GM21723 (cell line): ENCODE measurements at regions not wholly inside any gene's neighbourhood (a gene's known extent, or its start where the extent isn't known, plus 50 kb on each side); places are given as distances from the start of the nearest gene placed in this dataset.
"Not testable (repeated sequence)": the region's sequence is repeated elsewhere in the genome, so short reads cannot be mapped to it uniquely, and the experiment has no call there.

ENCODE experiments used
- ATAC-seq: cut with Tn5 transposase; IDR thresholded peaks from one replicate; pipeline ENCODE4 v1.9.1; 2021; ENCODE audit warnings: mild to moderate bottlenecking, moderate library complexity; ENCODE audit not compliant: unreplicated experiment

- ATAC-seq, result no peak
These were observed 105.5 kb upstream of the ASB18 start for GRCh38 chr2:236369661-236370062.

DNA sequence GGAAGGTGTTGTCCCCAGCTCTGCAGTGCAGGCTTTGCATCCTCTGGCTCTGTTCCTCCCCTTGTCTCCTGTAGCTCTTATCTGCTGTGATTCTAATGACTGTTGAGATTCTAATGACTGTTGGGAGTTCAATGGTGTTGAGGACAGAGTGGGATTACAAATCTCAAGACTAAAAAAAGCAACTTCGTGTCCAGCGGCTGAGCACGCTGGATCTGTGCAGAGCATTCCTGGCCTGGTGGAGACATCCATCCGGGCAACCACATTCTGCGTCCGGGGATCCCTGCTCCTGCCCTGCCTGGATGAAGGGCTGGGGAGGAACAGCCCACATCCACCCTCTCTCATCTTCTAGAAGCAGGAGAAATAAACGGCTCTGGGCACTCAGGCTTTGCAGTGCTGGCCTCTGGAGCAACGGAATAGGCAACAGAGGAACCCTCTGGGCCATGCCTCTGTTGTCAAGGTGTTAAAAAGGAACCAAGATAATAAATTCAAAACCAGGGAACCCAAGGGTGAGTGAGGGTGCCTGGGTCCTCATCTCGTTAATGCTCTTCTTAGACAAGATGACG lies 106.7 kb upstream of the ASB18 start:
- no peak for ATAC-seq

GRCh38 chr2:236375973-236376476 lies 111.8 kb upstream of the ASB18 start:
- ATAC-seq, result no peak

DNA sequence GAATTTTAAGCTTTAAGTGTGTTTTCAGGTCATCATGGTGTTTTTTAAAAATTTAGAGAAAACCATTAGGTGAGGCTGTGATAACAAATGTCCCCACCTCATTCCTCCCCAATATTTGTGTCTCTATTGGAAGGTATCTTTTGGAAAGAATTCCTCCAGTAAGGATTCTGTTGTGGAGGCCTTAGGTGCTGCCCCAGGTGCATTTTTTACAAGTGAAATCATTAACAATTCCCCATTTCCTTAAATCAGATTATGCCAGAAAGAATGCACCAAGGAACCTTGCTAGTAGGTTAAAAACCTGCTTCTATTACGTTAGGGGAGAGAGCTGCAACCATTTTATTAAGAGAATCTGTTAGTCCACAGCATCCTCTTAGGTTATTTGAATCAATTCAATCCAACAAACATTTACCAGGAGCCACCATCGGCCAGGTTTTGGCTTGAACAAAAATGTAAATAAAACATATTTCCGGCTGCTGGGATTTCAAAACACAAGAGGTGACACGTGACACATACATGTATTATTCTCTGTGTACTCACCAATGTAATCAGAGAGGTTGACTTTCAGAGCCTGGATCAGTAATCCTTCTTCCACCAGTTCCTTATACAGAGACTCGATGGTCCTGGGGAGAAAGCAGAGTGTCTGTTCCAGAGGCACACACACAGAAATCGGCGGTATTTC lies 112.5 kb upstream of the ASB18 start:
- ATAC-seq, result no peak

DNA sequence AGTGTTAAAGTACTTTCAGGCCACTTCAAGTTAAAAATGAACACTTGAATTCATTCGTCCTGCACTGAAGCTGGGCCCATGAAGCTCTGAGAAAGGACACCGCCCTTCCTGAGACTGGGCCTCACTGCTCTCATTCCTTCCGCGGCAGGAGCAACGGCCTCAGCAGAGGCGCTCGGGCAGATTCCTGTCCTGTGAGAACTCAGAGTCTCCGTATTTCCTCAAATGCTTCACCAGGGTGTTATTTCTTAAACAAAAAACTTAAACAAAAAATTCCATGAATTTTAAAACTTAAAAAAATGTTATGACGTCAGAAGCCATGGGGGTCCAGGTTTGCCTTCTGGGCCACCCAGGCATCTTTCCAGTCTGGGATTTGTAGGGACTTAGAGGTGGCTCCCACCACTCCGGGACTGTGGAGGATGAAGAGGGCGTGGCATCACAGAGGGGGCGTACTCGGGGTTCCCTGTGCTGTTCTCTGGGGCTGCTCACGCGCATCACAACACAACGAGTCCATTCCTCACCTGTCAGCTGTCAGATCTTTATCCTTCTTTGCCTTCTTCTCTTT lies 115.9 kb upstream of the ASB18 start:
- no peak for ATAC-seq

DNA sequence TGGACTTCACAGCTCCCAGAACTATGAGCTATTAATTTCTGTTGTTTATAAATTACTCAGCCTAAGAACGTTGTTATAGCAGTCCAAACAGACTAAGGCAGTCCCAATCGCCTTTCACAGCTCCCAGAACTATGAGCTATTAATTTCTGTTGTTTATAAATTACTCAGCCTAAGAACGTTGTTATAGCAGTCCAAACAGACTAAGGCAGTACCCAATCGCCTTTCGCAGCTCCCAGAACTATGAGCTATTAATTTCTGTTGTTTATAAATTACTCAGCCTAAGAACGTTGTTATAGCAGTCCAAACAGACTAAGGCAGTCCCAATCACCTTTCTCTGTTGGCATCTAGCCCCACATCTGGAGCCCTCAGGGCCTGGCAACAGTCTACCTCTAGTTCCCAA lies 117.0 kb upstream of the ASB18 start:
- ATAC-seq, result not testable (repeated sequence)

GRCh38 chr2:236389284-236390216 lies 125.3 kb upstream of the ASB18 start:
- ATAC-seq, result not testable (repeated sequence)

- ATAC-seq, result no peak
These were observed 128.9 kb upstream of the ASB18 start for GRCh38 chr2:236393101-236393500.

DNA sequence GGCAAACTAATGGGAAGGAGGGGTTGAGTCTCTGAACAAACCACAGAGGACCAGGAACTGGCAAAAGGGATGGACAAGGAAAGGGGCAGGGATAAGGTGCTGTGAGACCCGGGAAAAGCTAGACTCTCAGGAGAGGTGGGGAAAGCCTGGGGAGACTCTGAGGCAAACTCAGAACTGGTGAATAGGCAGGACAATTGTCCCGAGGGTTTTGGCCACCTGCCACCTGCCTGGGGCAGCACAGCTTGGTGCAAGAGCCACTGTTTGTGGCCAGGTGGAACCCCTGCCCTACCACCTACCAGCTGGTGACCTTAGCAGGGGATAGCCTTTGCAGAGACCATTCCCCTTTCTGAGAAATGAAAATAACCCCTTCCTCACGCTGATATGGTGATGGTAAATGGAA lies 129.4 kb upstream of the ASB18 start:
- ATAC-seq, result no peak

DNA sequence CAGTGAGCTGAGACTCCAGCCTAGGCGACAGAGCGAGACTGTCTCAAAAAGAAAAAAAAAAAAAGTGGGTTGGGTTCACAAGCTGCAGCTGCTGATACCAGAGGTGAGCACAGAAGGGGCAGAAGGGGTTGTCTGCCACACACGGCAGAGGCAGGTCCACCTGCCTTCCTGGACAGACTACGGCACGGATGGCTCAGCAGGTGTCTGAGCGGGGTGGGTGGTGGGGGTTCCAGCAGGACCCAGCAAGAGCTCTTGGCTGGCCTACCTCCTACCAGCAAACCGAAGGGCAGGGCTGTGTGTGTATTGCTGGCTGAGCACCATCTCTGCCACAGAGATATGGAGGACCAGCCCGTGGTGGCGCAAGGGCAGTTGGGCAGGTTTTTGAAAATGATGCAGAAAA lies 130.4 kb upstream of the ASB18 start:
- ATAC-seq, result no peak

DNA sequence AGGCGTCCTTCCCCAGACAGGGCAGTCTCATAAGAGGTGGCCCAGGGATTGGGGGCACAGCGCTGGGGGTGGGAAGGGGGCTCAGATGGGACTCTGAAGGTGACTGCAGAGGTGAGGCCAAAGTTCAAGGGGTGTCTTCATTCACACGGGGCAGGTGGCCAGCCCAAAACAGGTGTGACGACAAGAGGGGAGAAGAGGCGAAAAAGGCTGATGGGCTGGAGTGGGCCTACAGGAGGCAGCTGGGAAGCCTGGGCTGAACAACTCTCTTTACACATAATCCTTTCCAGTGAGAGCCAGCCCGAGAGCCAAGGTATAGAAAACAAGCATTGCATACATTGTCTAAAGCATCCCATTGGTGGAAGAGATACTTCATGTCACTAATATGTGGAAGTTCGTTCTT lies 130.9 kb upstream of the ASB18 start:
- ATAC-seq, result no peak

GRCh38 chr2:236396818-236397350 lies 132.7 kb upstream of the ASB18 start:
- no peak for ATAC-seq

DNA sequence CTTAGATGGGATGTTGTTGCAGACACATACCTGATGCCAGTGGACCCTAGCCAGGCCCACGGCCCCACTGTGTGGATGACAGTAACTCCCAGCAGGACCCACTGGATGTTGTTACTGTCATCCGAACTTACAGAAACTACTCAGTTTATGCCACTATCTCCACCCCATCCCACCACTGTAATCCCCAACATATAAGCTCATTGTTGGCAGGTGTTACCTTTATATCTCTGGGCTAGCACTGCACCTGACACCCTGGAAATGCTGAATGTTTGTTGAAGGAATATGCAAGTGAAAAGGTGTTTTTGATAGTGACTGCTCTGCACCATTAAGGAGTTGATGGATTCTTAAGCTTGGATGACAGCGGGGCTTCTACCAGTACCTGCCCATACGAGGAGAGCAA lies 133.5 kb upstream of the ASB18 start:
- no peak for ATAC-seq

DNA sequence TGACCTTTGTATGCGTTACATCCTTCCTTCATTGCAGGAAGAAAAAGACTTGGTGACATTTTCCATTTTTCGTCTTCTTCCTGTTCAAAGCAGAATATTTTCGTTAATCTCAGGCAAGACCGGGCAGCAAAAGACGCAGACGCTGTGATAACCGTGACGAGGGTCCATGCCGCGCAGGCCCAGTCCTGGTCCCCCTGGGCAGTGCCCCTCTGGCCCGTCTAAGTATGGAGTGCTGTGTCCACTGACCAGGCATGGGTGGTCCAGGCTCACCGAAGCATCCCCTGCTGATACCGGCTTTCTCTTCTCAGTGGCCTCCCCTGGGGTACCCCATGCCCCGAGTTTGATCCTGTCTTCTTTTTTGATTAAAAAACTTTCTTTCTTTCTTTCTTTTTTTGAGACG lies 135.2 kb upstream of the ASB18 start:
- ATAC-seq, result no peak

GRCh38 chr2:236400046-236400574 lies 135.9 kb upstream of the ASB18 start:
- ATAC-seq, result no peak

GRCh38 chr2:236400594-236401360 lies 136.6 kb upstream of the ASB18 start:
- no peak for ATAC-seq

- ATAC-seq, result no peak
These were observed 138.0 kb upstream of the ASB18 start for GRCh38 chr2:236402033-236402790.

DNA sequence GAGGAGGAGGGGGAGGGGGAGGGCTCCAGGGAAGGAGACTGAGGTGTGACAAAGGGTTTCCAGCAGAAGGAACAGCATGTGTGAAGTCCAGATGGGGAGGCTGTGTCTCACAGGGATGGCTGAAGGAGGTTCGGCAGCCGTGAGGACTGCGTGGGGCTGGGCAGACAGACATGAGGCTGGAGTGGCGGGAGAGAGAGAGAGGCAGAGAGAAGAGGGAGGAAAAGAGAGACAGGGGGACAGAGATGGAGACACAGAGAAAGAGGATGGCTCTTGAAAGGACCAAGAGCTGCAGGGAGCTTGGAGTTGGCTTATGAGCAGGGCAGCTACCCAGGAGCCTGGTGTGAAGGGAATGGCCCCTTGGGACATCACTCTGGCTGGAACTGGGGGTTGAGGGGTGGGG lies 138.9 kb upstream of the ASB18 start:
- ATAC-seq, result no peak

DNA sequence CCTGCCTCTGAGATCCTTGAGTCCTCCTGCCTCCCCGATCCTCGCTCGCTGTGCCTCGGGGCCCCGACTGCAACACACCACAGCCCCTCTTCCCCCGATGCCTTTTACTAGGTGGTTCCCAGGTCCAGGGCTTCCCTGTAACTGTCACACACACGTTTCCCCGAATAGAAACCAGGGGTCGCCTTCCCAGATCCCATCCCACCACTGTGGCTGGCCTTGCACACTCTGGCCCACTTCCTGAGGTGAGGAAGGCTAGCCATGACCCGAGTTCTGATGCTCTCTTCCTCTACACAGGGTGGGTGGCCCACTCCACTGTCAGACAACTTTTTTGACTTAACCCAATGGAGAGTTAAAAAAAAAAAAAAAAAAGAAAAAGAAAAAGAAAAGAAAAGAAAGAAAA lies 139.6 kb upstream of the ASB18 start:
- ATAC-seq, result no peak
